Heart right ventricle (tissue), 16 donors: ENCODE measurements at regions not wholly inside any gene's neighbourhood (a gene's known extent, or its start where the extent isn't known, plus 50 kb on each side); places are given as distances from the start of the nearest gene placed in this dataset.

Experiments
- ATAC-seq, 8 donors: fragments of 200-7000 bp; cut with Tn5 transposase; one replicate each; pipeline ENCODE4 v1.9.1; 2020; ENCODE audit warnings: mild to moderate bottlenecking in 8 of 8, moderate library complexity in 8 of 8, moderate number of reproducible peaks in 1 of 8
- DNase-seq, 2 donors: peaks; one replicate each; pipeline ENCODE4 v3.0.0-alpha.2; 2020
- H3K27ac ChIP-seq, 10 donors: fragments of 200-600 bp; sonication (generic) in 2 of 10; one replicate each; pipeline versions ENCODE4 v1.5.0 to v1.8.0; 2020 to 2022; ENCODE audit warnings: mild to moderate bottlenecking in 3 of 10
- H3K27me3 ChIP-seq, 7 donors: fragments of 200-600 bp; one replicate each; pipeline ENCODE4 v1.8.0; 2021 to 2022; ENCODE audit warnings: mild to moderate bottlenecking in 2 of 7
- H3K36me3 ChIP-seq, 9 donors: fragments of 200-600 bp; sonication (generic) in 1 of 9; one replicate each; pipeline versions ENCODE4 v1.5.0 to v1.8.0; 2020 to 2022; ENCODE audit warnings: mild to moderate bottlenecking in 2 of 9
- H3K4me1 ChIP-seq, 9 donors: fragments of 200-600 bp; sonication (generic) in 1 of 9; one replicate each; pipeline versions ENCODE4 v1.5.0 to v1.8.0; 2020 to 2022; ENCODE audit warnings: mild to moderate bottlenecking in 4 of 9
- H3K4me3 ChIP-seq, 10 donors: fragments of 200-600 bp; sonication (generic) in 2 of 10; one replicate each; pipeline versions ENCODE4 v1.5.0 to v1.8.0; 2020 to 2022; ENCODE audit warnings: mild to moderate bottlenecking in 7 of 10, moderate library complexity in 2 of 10
- H3K9me3 ChIP-seq, 11 donors: fragments of 200-600 bp in 10 of 11; sonication (generic) in 2 of 11; one replicate each; pipeline versions ENCODE4 v1.5.0 to v1.8.0; 2013 to 2022; ENCODE audit warnings: mild to moderate bottlenecking in 2 of 11, control low read depth in 1 of 11, moderate library complexity in 1 of 11
- CTCF ChIP-seq, 9 donors: fragments of 200-600 bp; sonication (generic) in 2 of 9; IDR thresholded peaks; one replicate each; pipeline versions ENCODE4 v1.5.0 to v1.8.0; 2021 to 2022; ENCODE audit warnings: antibody characterized with exemption in 9 of 9, mild to moderate bottlenecking in 5 of 9, moderate library complexity in 1 of 9
- WGBS, 2 donors: extraction: QIAGEN DNeasy Blood & Tissue Kit; methylation state at CpG; one replicate each; pipeline ENCODE4 v1.1.7; 2013; ENCODE audit warnings: inconsistent platforms in 1 of 2; 5-methylcytosine and 5-hydroxymethylcytosine counted together
- intact Hi-C, 10 donors: fragments of 100-400 bp; cut with DNase I; formaldehyde crosslinking; loops; one replicate each; pipeline versions ENCODE4 v1.11.1 to v1.14.2; 2022
- donor health status: Arrhythmogenic right ventricular cardiomyopathy.
- donor health status: ischemic (EF 13 %, LVEDD 7.1; RV severe dilation, severe dysfunction).
- donor health status: healthy with polysubstance abuse.
- donor health status: DM: no; HTN: yes; CAD: no.
- donor health status: DM: no; HTN: no; CAD: no.
- donor health status: ischemic (EF 25% LVEDD 6.9; RV normal size, moderate dysfunction).
- donor health status: ischemic (EF 25% LVEDD 5.7; RV mildly dilated, moderate dysfunction).
- donor health status: healthy.
- donor health status: DM: yes; HTN: yes; CAD: no.
- donor health status: Ischemic cardiomyopathy.
- donor health status: ischemic (EF 35%, LVEDD 5.7; RV mildly dilated, moderate dysfunction).
- donor health status: nonischemic (EF 11% LVEDD 7.7; RV severe dilation, severe dysfunction).
- donor health status: DM: yes; HTN: yes; CAD: no.
- donor health status: PGD.
- donor health status: ischemic (EF 29% LVEDD 5.4; RV normal size, mild dysfunction).
- donor health status: nonischemic (EF 23%, LVEDD 6.1; RV moderate dilation, normal function).

DNA sequence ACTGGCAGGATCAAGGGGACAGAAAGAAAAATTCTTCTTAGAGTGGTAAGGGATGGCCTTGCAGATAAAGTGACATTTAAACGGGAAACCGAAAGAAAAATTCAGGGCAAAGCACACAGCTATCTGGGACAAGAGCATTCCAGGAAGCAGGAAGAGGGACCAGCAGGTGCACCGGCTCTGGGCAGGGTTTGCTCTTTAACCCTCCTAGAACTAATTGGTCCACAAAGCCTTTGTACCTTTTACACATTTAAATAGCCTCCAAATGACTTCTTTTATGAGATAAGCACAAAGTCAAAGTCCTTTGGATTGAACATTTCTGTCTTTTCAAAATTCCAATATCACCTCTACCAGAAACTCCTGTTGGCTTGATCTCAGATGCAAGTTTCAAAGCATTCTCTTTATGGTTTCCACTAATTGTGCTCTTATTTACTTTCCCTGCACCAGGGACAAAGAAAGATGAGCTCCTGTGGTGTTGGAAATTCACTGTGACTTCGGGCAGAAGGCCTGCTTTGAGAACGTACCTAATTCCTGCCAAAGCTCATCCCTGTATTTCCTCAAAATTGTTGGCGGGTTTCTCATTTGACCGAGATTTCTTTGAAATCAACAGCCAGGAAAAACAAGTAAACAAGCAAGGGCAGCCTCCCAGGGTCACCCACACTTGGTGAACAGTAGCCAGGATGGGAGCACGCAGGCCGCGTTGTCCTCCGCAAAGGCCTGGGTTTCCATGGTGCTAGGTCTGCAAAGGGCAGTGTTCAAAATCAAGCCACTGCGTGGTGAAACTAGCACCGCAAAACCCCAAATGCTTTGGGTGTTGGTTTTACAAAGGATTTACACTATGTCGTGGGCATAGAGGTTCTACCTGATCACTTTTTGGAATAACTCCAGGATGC lies 98.6 kb downstream of the IRS2 start:
- no peak for TF ChIP-seq CTCF (IDR thresholded peaks at IDR 0.05)
- DNase-seq = no peak
- Histone ChIP-seq H3K27ac (no peak overlapping the region), H3K9me3 (no peaks in the 10 kb centered on the region), H3K27me3 (peaks cover 0 to 24% (median 4%) of the 10 kb centered on the region in 7 donors), H3K4me3 (no peak overlapping the region), H3K4me1 (peaks cover 2 to 18% (median 17%) of the 10 kb centered on the region in 9 donors), H3K36me3 (no peaks in the 10 kb centered on the region)
- intact Hi-C loops = no loop called here
- no peak for ATAC-seq
- WGBS, 2 donors = 88 to 89% methylated on average over 14 of the region's 14 CpGs

- DNase-seq (no peak), ATAC-seq (peak in 4 of 8 donors; percentile 19 to 59 (median 32))
- Histone ChIP-seq H3K27me3 (peaks cover 0 to 46% (median 24%) of the 10 kb centered on the region in 7 donors), H3K4me1 (peaks cover 2 to 18% (median 17%) of the 10 kb centered on the region in 9 donors), H3K9me3 (no peaks in the 10 kb centered on the region), H3K4me3 (peak overlapping the region in 5 of 10 donors; percentile 28 to 39 (median 34)), H3K36me3 (no peaks in the 10 kb centered on the region), H3K27ac (peak overlapping the region in 4 of 10 donors; percentile 30 to 68 (median 42))
- intact Hi-C loops = no loop called here
- WGBS, 2 donors = 38 to 48% methylated on average over 9 of the region's 9 CpGs
- TF ChIP-seq CTCF (IDR thresholded peaks at IDR 0.05) = no peak
These were observed 101.2 kb downstream of the IRS2 start for GRCh38 chr13:109685203-109685602.

- peaks cover 0 to 42% (median 24%) of the 10 kb centered on the region in 7 donors for H3K27me3 ChIP-seq
- H3K4me3 ChIP-seq = peak overlapping the region in 5 of 10 donors; percentile 28 to 39 (median 34)
- ATAC-seq = peak; percentile 82 to 94 (median 92)
- 16 to 18% methylated on average over 9 of the region's 9 CpGs for WGBS, 2 donors
- H3K36me3 ChIP-seq = no peaks in the 10 kb centered on the region
- peak; percentile 30 to 79 for DNase-seq
- no peak for TF ChIP-seq CTCF (IDR thresholded peaks at IDR 0.05)
- no peaks in the 10 kb centered on the region for H3K9me3 ChIP-seq
- peaks cover 2 to 18% (median 17%) of the 10 kb centered on the region in 9 donors for H3K4me1 ChIP-seq
- intact Hi-C loops = no loop called here
- H3K27ac ChIP-seq = peak overlapping the region in 4 of 10 donors; percentile 30 to 68 (median 42)
These were observed 101.6 kb downstream of the IRS2 start for GRCh38 chr13:109684824-109685202.

- peak overlapping the region in 3 of 10 donors; percentile 30 to 68 (median 34) for H3K27ac ChIP-seq
These were observed 102.1 kb downstream of the IRS2 start for GRCh38 chr13:109684084-109684823.

More at GRCh38 chr13:109684084-109684823, 102.1 kb downstream of the IRS2 start:
- Histone ChIP-seq H3K9me3 (no peaks in the 10 kb centered on the region), H3K4me3 (peak overlapping the region in 4 of 10 donors; percentile 28 to 35 (median 34)), H3K27me3 (peaks cover 0 to 37% (median 26%) of the 10 kb centered on the region in 7 donors), H3K36me3 (no peaks in the 10 kb centered on the region), H3K4me1 (peaks cover 2 to 18% (median 17%) of the 10 kb centered on the region in 9 donors)
- ATAC-seq = peak in 5 of 8 donors; percentile 10 to 28 (median 25)
- intact Hi-C loops = no loop called here
- no peak for DNase-seq
- 77 to 81% methylated on average over 7 of the region's 7 CpGs for WGBS, 2 donors
- no peak for TF ChIP-seq CTCF (IDR thresholded peaks at IDR 0.05)
